MM.1S (cell line): ENCODE measurements at regions not wholly inside any gene's neighbourhood (a gene's known extent, or its start where the extent isn't known, plus 50 kb on each side); places are given as distances from the start of the nearest gene placed in this dataset.
"Not testable (repeated sequence)": the region's sequence is repeated elsewhere in the genome, so short reads cannot be mapped to it uniquely, and the experiment has no call there.

ENCODE experiments used
- CTCF ChIP-seq: fragments of 300-600 bp; sonication (generic); IDR thresholded peaks from 2 replicates; pipeline ENCODE4 v1.5.1; 2016; ENCODE audit warnings: antibody characterized with exemption, low read length, mixed read lengths
- EZH2 ChIP-seq: fragments of 300-600 bp; sonication (generic); optimal IDR thresholded peaks from 2 replicates; pipeline ENCODE3; 2017; ENCODE audit warnings: low read depth, mild to moderate bottlenecking, antibody characterized with exemption, low read length, mixed read lengths
- EZH2phosphoT487 ChIP-seq: fragments of 300-600 bp; sonication (generic); IDR thresholded peaks from 2 replicates; pipeline ENCODE4 v1.6.1; 2018; ENCODE audit warnings: antibody characterized with exemption, low read length

- not testable (repeated sequence) for TF ChIP-seq CTCF, EZH2, EZH2phosphoT487
These were observed 297.8 kb downstream of the CACNA1B start for GRCh38 chr9:138175354-138175753.
